ENCODE measurements at regions not wholly inside any gene's neighbourhood (a gene's known extent, or its start where the extent isn't known, plus 50 kb on each side); places are given as distances from the start of the nearest gene placed in this dataset.

GRCh38 chr4:35824231-35824630 lies 420.1 kb downstream of the ARAP2 start:
- TF ChIP-seq GATA2 (IDR thresholded peaks at IDR 0.05; ENCODE audit: low read depth, low read length) (no peak), GATA3 (IDR thresholded peaks at IDR 0.05; ENCODE audit: low read depth, low read length) (no peak)

Data from SH-SY5Y (cell line).